ENCODE measurements at regions not wholly inside any gene's neighbourhood (a gene's known extent, or its start where the extent isn't known, plus 50 kb on each side); places are given as distances from the start of the nearest gene placed in this dataset.

DNA sequence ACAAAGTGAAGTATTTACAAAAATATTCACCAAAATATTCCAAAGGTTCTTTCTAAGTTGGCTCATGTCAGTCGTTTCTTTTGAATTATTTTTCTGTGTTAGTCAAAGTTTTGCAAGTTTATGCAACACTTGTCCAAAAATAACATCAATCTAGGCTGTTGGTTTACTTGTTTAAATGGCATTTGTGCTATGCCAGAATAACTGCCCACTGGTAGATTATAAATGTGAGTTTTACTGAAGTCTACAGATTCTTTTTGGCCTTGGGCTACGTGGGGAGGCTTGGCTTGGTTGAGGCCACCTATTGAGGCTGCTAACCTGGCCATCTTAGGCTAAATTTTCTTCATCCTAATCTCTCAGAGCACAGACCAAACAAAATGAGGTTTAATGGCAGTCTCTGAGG, 1091.9 kb upstream of the RAG2 start:
- Mint-ChIP-seq H3K27me3 (no peaks in the 10 kb centered on the region), H3K36me3 (no peaks in the 10 kb centered on the region), H3K9me3 (peaks cover 16 to 27% (median 20%) of the 10 kb centered on the region in 3 donors), H3K4me1 (no peaks in the 10 kb centered on the region), H3K27ac (no peak overlapping the region), H3K4me3 (no peak overlapping the region)
- CTCF ChIA-PET, result no interaction called here
- H3K27me3 ChIP-seq (replicated peaks in 1 of 2; ENCODE audit: control insufficient read depth in 2 of 2, extremely low read depth in 1 of 2, insufficient read depth in 2 of 2, low read length in 1 of 2), result no peaks in the 10 kb centered on the region
- H3K4me1 ChIP-seq (ENCODE audit: control insufficient read depth in 1 of 2, extremely low read depth in 1 of 2, insufficient read depth in 2 of 2, low read length in 2 of 2), result no peaks in the 10 kb centered on the region
- H3K36me3 ChIP-seq (ENCODE audit: control insufficient read depth in 2 of 2, extremely low read depth in 1 of 2, insufficient read depth in 1 of 2, low read length in 1 of 2), result no peaks in the 10 kb centered on the region
- POLR2A ChIA-PET, result no interaction called here
- no peak overlapping the region for H3K4me3 ChIP-seq (ENCODE audit: control insufficient read depth in 1 of 2, extremely low read depth in 1 of 2, low read length in 1 of 2)
- ATAC-seq (replicated peaks in 1 of 4), result no peak
- H3K9me3 ChIP-seq, result no peaks in the 10 kb centered on the region
- WGBS (ENCODE audit: insufficient coverage), result no CpG with 5 or more reads among the region's 2 CpGs
- no peak overlapping the region for H3K27ac ChIP-seq (ENCODE audit: low read length)
- DNase-seq, result no peak

DNA sequence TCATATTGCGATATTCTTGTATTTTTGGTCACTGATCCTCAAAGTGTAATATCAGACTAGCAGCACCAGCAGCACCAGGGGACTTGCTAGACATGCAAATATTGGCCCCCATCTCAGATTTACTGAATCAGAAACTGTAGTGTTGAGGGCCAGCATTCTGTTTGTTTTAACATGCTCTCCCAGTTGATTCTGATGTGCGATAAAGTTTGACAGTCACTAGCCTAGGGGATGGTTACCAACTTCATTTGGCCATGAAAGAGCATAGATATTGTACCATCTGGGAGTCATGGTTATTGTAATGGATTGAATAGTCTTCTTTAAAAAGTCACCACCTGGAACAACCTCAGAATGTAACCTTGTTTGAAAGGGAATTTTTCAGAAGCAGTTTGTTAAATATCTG, 1090.4 kb upstream of the RAG2 start:
- no peaks in the 10 kb centered on the region for H3K4me1 Mint-ChIP-seq
- H3K27me3 Mint-ChIP-seq, result no peaks in the 10 kb centered on the region
- H3K27ac Mint-ChIP-seq, result no peak overlapping the region
- H3K27me3 ChIP-seq (replicated peaks in 1 of 2; ENCODE audit: control insufficient read depth in 2 of 2, extremely low read depth in 1 of 2, insufficient read depth in 2 of 2, low read length in 1 of 2), result no peaks in the 10 kb centered on the region
- ChIA-PET POLR2A (no interaction called here), CTCF (no interaction called here)
- no peak overlapping the region for H3K27ac ChIP-seq (ENCODE audit: low read length)
- H3K4me1 ChIP-seq (ENCODE audit: control insufficient read depth in 1 of 2, extremely low read depth in 1 of 2, insufficient read depth in 2 of 2, low read length in 2 of 2), result no peaks in the 10 kb centered on the region
- no CpG with 5 or more reads among the region's 2 CpGs for WGBS (ENCODE audit: insufficient coverage)
- no peaks in the 10 kb centered on the region for H3K36me3 ChIP-seq (ENCODE audit: control insufficient read depth in 2 of 2, extremely low read depth in 1 of 2, insufficient read depth in 1 of 2, low read length in 1 of 2)
- ATAC-seq (replicated peaks in 1 of 4) (no peak), DNase-seq (no peak)
- peaks cover 5 to 13% (median 10%) of the 10 kb centered on the region in 3 donors for H3K9me3 Mint-ChIP-seq
- no peaks in the 10 kb centered on the region for H3K36me3 Mint-ChIP-seq
- no peaks in the 10 kb centered on the region for H3K9me3 ChIP-seq
- H3K4me3 Mint-ChIP-seq, result no peak overlapping the region
- no peak overlapping the region for H3K4me3 ChIP-seq (ENCODE audit: control insufficient read depth in 1 of 2, extremely low read depth in 1 of 2, low read length in 1 of 2)

DNA sequence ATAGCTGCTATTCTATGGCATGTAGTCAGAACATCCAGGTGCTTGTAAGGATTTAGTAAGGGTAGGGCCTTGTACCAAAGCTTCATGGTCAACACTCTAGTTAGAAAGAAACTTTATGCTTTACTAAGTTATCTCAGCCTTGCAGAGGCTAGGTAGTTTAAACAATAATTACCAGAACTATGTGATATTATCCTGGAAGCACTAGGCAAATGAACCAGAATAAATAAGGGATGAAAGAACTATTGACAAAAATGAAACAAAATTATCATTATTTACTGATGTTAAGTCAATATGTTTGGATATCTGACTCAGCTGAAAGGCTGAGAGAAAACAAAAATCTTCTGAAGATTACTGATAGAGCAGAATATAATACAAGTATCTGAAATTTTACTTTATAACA, 1089.1 kb upstream of the RAG2 start:
- Histone ChIP-seq H3K9me3 (no peaks in the 10 kb centered on the region), H3K27me3 (replicated peaks in 1 of 2; ENCODE audit: control insufficient read depth in 2 of 2, extremely low read depth in 1 of 2, insufficient read depth in 2 of 2, low read length in 1 of 2) (no peaks in the 10 kb centered on the region), H3K4me3 (ENCODE audit: control insufficient read depth in 1 of 2, extremely low read depth in 1 of 2, low read length in 1 of 2) (no peak overlapping the region), H3K36me3 (ENCODE audit: control insufficient read depth in 2 of 2, extremely low read depth in 1 of 2, insufficient read depth in 1 of 2, low read length in 1 of 2) (no peaks in the 10 kb centered on the region), H3K4me1 (ENCODE audit: control insufficient read depth in 1 of 2, extremely low read depth in 1 of 2, insufficient read depth in 2 of 2, low read length in 2 of 2) (no peaks in the 10 kb centered on the region), H3K27ac (ENCODE audit: low read length) (no peak overlapping the region)
- Mint-ChIP-seq H3K4me1 (no peaks in the 10 kb centered on the region), H3K9me3 (peaks cover 2 to 16% (median 8%) of the 10 kb centered on the region in 3 donors), H3K36me3 (no peaks in the 10 kb centered on the region), H3K27ac (no peak overlapping the region), H3K27me3 (no peaks in the 10 kb centered on the region), H3K4me3 (no peak overlapping the region)
- ATAC-seq (replicated peaks in 1 of 4) (no peak), DNase-seq (no peak)
- POLR2A ChIA-PET, result no interaction called here
- CTCF ChIA-PET, result no interaction called here

DNA sequence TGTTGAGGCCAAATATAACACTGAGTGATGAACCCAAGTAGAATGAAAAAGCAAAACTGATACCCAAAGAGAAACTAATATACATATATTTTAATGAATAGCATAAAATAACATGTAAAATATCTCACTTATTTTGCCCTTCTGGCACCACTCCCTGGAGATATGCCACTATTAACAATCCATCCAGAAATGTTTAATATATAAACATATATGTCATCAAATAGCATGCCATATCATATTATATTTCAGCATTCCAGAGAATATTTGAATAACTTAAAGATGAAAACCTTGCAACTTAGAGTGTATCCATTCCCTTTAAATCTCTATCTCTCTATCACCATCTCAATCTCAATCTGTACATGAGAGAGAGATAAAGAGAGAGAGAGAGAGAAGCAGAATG, 1073.3 kb upstream of the RAG2 start:
- H3K27me3 ChIP-seq (replicated peaks in 1 of 2; ENCODE audit: control insufficient read depth in 2 of 2, extremely low read depth in 1 of 2, insufficient read depth in 2 of 2, low read length in 1 of 2), result no peaks in the 10 kb centered on the region
- Mint-ChIP-seq H3K27ac (no peak overlapping the region), H3K9me3 (peaks cover 7 to 11% (median 8%) of the 10 kb centered on the region in 3 donors), H3K4me3 (no peak overlapping the region), H3K4me1 (no peaks in the 10 kb centered on the region), H3K36me3 (no peaks in the 10 kb centered on the region), H3K27me3 (no peaks in the 10 kb centered on the region)
- H3K27ac ChIP-seq (ENCODE audit: low read length), result no peak overlapping the region
- no peaks in the 10 kb centered on the region for H3K9me3 ChIP-seq
- no peaks in the 10 kb centered on the region for H3K4me1 ChIP-seq (ENCODE audit: control insufficient read depth in 1 of 2, extremely low read depth in 1 of 2, insufficient read depth in 2 of 2, low read length in 2 of 2)
- ChIA-PET POLR2A (no interaction called here), CTCF (no interaction called here)
- no peaks in the 10 kb centered on the region for H3K36me3 ChIP-seq (ENCODE audit: control insufficient read depth in 2 of 2, extremely low read depth in 1 of 2, insufficient read depth in 1 of 2, low read length in 1 of 2)
- no peak for DNase-seq
- ATAC-seq (replicated peaks in 1 of 4), result no peak
- no peak overlapping the region for H3K4me3 ChIP-seq (ENCODE audit: control insufficient read depth in 1 of 2, extremely low read depth in 1 of 2, low read length in 1 of 2)

DNA sequence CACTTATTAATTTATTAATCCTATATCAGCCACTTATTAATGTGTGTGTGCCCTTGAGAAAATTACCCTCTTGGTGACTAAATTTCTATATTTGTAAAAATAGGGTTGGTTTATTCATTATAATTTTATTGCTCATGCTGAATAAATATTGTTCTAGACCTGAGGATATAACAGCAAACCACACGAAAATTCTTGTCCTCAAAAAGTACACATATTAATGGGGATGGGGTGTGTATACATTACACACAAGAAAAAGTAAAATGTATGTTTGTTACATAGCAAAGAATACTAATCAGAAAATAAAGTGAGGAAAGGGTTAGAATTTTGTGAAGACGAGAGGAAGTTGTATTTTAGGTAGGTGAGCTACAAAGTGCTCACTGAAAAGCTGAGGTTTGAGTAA, 1068.9 kb upstream of the RAG2 start:
- Histone ChIP-seq H3K27ac (ENCODE audit: low read length) (no peak overlapping the region), H3K27me3 (replicated peaks in 1 of 2; ENCODE audit: control insufficient read depth in 2 of 2, extremely low read depth in 1 of 2, insufficient read depth in 2 of 2, low read length in 1 of 2) (no peaks in the 10 kb centered on the region), H3K36me3 (ENCODE audit: control insufficient read depth in 2 of 2, extremely low read depth in 1 of 2, insufficient read depth in 1 of 2, low read length in 1 of 2) (no peaks in the 10 kb centered on the region), H3K4me1 (ENCODE audit: control insufficient read depth in 1 of 2, extremely low read depth in 1 of 2, insufficient read depth in 2 of 2, low read length in 2 of 2) (no peaks in the 10 kb centered on the region), H3K4me3 (ENCODE audit: control insufficient read depth in 1 of 2, extremely low read depth in 1 of 2, low read length in 1 of 2) (no peak overlapping the region), H3K9me3 (no peaks in the 10 kb centered on the region)
- H3K4me3 Mint-ChIP-seq, result no peak overlapping the region
- POLR2A ChIA-PET, result no interaction called here
- H3K9me3 Mint-ChIP-seq, result peaks cover 9 to 14% (median 10%) of the 10 kb centered on the region in 3 donors
- no peaks in the 10 kb centered on the region for H3K27me3 Mint-ChIP-seq
- no peaks in the 10 kb centered on the region for H3K4me1 Mint-ChIP-seq
- WGBS (ENCODE audit: insufficient coverage), result 67% methylated on average over 1 of the region's 2 CpGs
- no peaks in the 10 kb centered on the region for H3K36me3 Mint-ChIP-seq
- no peak overlapping the region for H3K27ac Mint-ChIP-seq
- ATAC-seq (replicated peaks in 1 of 4) (no peak), DNase-seq (no peak)
- CTCF ChIA-PET, result no interaction called here

DNA sequence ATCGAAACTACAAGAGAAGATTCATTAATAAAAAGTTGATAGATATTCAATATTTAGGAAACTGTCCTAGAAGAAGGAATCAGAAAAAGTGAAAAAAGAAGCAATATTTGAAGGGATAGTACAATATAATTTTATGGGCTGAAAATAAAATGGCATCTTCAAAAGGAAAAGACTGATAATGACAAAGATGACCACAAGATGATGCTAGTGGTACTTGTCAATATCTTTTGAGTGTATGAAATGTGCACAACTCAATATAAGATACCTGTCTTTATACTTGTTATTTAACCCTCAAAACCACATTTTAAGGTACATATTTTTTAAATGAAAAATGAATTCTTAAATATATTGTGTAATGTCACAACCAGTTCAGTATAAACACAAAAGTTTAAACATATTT, 1059.6 kb upstream of the RAG2 start:
- POLR2A ChIA-PET, result no interaction called here
- CTCF ChIA-PET, result no interaction called here

DNA sequence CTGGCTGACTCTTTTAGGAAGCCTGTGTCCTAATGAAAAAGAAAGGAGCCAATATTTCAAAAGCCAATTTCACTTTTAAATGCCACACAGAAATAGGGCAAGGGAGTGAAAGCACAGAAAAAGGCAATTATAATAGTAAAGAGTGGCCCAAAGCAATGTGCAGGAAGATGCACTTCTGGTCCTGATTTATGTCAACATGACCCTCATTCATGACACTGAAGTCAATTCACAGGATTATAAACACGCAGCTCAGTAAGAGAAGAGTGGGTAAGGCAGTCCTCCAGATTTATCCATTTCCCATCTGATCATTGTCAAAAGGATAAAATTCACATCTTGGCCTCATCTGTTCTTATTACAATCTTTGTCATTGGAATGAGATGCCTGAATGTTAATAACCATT, 1049.7 kb upstream of the RAG2 start:
- DNase-seq, result no peak
- POLR2A ChIA-PET, result no interaction called here
- Histone ChIP-seq H3K36me3 (ENCODE audit: control insufficient read depth in 2 of 2, extremely low read depth in 1 of 2, insufficient read depth in 1 of 2, low read length in 1 of 2) (no peaks in the 10 kb centered on the region), H3K9me3 (no peaks in the 10 kb centered on the region), H3K4me3 (ENCODE audit: control insufficient read depth in 1 of 2, extremely low read depth in 1 of 2, low read length in 1 of 2) (no peak overlapping the region), H3K27me3 (replicated peaks in 1 of 2; ENCODE audit: control insufficient read depth in 2 of 2, extremely low read depth in 1 of 2, insufficient read depth in 2 of 2, low read length in 1 of 2) (no peaks in the 10 kb centered on the region), H3K27ac (ENCODE audit: low read length) (no peak overlapping the region), H3K4me1 (ENCODE audit: control insufficient read depth in 1 of 2, extremely low read depth in 1 of 2, insufficient read depth in 2 of 2, low read length in 2 of 2) (no peaks in the 10 kb centered on the region)
- Mint-ChIP-seq H3K27ac (no peak overlapping the region), H3K9me3 (peaks cover 10 to 29% (median 16%) of the 10 kb centered on the region in 3 donors), H3K27me3 (no peaks in the 10 kb centered on the region), H3K4me3 (no peak overlapping the region), H3K36me3 (no peaks in the 10 kb centered on the region), H3K4me1 (no peaks in the 10 kb centered on the region)
- CTCF ChIA-PET, result no interaction called here
- no peak for ATAC-seq (replicated peaks in 1 of 4)
- WGBS (ENCODE audit: insufficient coverage), result no CpG with 5 or more reads among the region's 1 CpG

More for the DNA sequence above, 1059.6 kb upstream of the RAG2 start:
- DNase-seq (no peak), ATAC-seq (replicated peaks in 1 of 4) (no peak)
- Mint-ChIP-seq H3K27ac (no peak overlapping the region), H3K4me3 (no peak overlapping the region), H3K36me3 (no peaks in the 10 kb centered on the region), H3K9me3 (peaks cover 12 to 19% (median 19%) of the 10 kb centered on the region in 3 donors), H3K4me1 (no peaks in the 10 kb centered on the region), H3K27me3 (no peaks in the 10 kb centered on the region)
- H3K9me3 ChIP-seq, result no peaks in the 10 kb centered on the region
- H3K4me1 ChIP-seq (ENCODE audit: control insufficient read depth in 1 of 2, extremely low read depth in 1 of 2, insufficient read depth in 2 of 2, low read length in 2 of 2), result no peaks in the 10 kb centered on the region
- H3K36me3 ChIP-seq (ENCODE audit: control insufficient read depth in 2 of 2, extremely low read depth in 1 of 2, insufficient read depth in 1 of 2, low read length in 1 of 2), result no peaks in the 10 kb centered on the region
- WGBS (ENCODE audit: insufficient coverage), result no CpG with 5 or more reads among the region's 1 CpG
- no peaks in the 10 kb centered on the region for H3K27me3 ChIP-seq (replicated peaks in 1 of 2; ENCODE audit: control insufficient read depth in 2 of 2, extremely low read depth in 1 of 2, insufficient read depth in 2 of 2, low read length in 1 of 2)
- H3K4me3 ChIP-seq (ENCODE audit: control insufficient read depth in 1 of 2, extremely low read depth in 1 of 2, low read length in 1 of 2), result no peak overlapping the region
- no peak overlapping the region for H3K27ac ChIP-seq (ENCODE audit: low read length)

All from T-cell (primary cell).